Transverse colon (tissue), 4 donors: ENCODE measurements at regions not wholly inside any gene's neighbourhood (a gene's known extent, or its start where the extent isn't known, plus 50 kb on each side); places are given as distances from the start of the nearest gene placed in this dataset.

ENCODE experiments used
- DNase-seq: peaks from one replicate; pipeline ENCODE4 v3.0.0-alpha.2; 2019
- H3K27ac ChIP-seq, 4 donors: fragments of 200-600 bp; sonication (generic); 2 replicates each; pipeline ENCODE4 v1.5.1; 2016 to 2018; ENCODE audit warnings: inconsistent platforms in 4 of 4
- H3K27me3 ChIP-seq: fragments of 200-600 bp; sonication (generic); 2 replicates; pipeline ENCODE4 v1.5.1; 2017; ENCODE audit warnings: inconsistent platforms
- H3K36me3 ChIP-seq, 4 donors: fragments of 200-600 bp; sonication (generic); 2 replicates each; pipeline ENCODE4 v1.5.1; 2017 to 2019; ENCODE audit warnings: inconsistent platforms in 4 of 4
- H3K4me1 ChIP-seq, 4 donors: fragments of 200-600 bp; sonication (generic); 2 replicates each; pipeline ENCODE4 v1.5.1; 2017 to 2020; ENCODE audit warnings: inconsistent platforms in 4 of 4
- H3K4me3 ChIP-seq, 4 donors: fragments of 200-600 bp; sonication (generic); 1 replicate in 1 of 4; 2 replicates in 3 of 4; pipeline versions ENCODE4 v1.5.1 to v1.6.1; 2017 to 2019; ENCODE audit warnings: inconsistent platforms in 4 of 4
- H3K9me3 ChIP-seq, 2 donors: fragments of 200-600 bp; sonication (generic); 2 replicates each; pipeline ENCODE4 v1.5.1; 2017 to 2019; ENCODE audit warnings: inconsistent platforms in 2 of 2
- EP300 ChIP-seq: sonication (generic); formaldehyde crosslinking; IDR thresholded peaks from one replicate; pipeline ENCODE4 v1.6.1; 2017; ENCODE audit warnings: antibody characterized with exemption, low read depth
- POLR2A ChIP-seq: fragments of 450-650 bp; IDR thresholded peaks from one replicate; pipeline ENCODE4 v1.6.1; 2016; ENCODE audit warnings: antibody characterized with exemption, mild to moderate bottlenecking, moderate library complexity
- POLR2AphosphoS5 ChIP-seq, 3 donors: sonication (generic); formaldehyde crosslinking; IDR thresholded peaks; one replicate each; pipeline ENCODE4 v1.6.1; 2016; ENCODE audit warnings: antibody characterized with exemption in 3 of 3
- WGBS, 2 donors: methylation state at CpG; one replicate each; pipeline ENCODE4 v1.1.5; 2018; ENCODE audit warnings: low coverage in 1 of 2; 5-methylcytosine and 5-hydroxymethylcytosine counted together
- in situ Hi-C, 4 donors: fragments of 200-750 bp; cut with MboI; loops; one replicate each; pipeline versions ENCODE4 v1.15.0 to v1.15.1; 2017; ENCODE audit warnings: low sequenced_read_pairs in 3 of 4, low pct_ligation_motif_present in 1 of 4, low pct_unique_long_range_greater_than_20kb in 1 of 4
- intact Hi-C: fragments of 100-400 bp; cut with DNase I; formaldehyde crosslinking; loops from one replicate; pipeline ENCODE4 v1.15.1; 2023; ENCODE audit warnings: low total_unique reads
- TF ChIP-seq, protein P1 (sequence below), 5 experiments: fragments of 200-600 bp in 3 of 5; fragments of 450-650 bp in 2 of 5; sonication (generic) in 3 of 5; IDR thresholded peaks; 1 replicate in 2 of 5; 2 replicates in 3 of 5; pipeline ENCODE4 v1.5.1; 2016 to 2017; ENCODE audit warnings: antibody characterized with exemption in 5 of 5, inconsistent platforms in 3 of 5, mild to moderate bottlenecking in 2 of 5, moderate library complexity in 1 of 5

DNA sequence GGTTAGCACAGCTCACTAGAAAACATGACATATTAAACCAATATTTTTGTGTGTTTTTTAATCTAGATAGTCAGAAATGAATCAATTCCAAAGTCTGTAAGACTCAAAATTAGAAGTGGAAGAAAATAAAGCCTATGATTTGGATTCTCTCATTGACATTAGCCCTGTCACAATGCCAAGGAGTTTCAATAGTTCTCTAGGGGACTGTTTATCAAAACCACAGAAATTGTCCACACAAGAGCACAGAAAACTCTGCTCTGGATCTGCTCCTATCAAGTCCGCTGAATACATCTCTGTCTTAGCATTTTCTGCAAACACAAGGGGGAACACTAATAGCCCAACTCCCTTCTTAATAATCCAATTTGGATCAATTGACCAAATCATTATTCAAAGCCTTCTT, 152.0 kb downstream of the HS3ST3B1 start:
- WGBS, 2 donors, result 67 to 79% methylated on average over 1 of the region's 1 CpG
- no peaks in the 10 kb centered on the region for H3K36me3 ChIP-seq
- in situ Hi-C loops (no loop called here), intact Hi-C loops (no loop called here)
- no peaks in the 10 kb centered on the region for H3K4me1 ChIP-seq
- TF ChIP-seq POLR2A (no peak), POLR2AphosphoS5 (IDR thresholded peaks at IDR 0.05) (no peak), EP300 (no peak)
- TF ChIP-seq, protein P1, sequence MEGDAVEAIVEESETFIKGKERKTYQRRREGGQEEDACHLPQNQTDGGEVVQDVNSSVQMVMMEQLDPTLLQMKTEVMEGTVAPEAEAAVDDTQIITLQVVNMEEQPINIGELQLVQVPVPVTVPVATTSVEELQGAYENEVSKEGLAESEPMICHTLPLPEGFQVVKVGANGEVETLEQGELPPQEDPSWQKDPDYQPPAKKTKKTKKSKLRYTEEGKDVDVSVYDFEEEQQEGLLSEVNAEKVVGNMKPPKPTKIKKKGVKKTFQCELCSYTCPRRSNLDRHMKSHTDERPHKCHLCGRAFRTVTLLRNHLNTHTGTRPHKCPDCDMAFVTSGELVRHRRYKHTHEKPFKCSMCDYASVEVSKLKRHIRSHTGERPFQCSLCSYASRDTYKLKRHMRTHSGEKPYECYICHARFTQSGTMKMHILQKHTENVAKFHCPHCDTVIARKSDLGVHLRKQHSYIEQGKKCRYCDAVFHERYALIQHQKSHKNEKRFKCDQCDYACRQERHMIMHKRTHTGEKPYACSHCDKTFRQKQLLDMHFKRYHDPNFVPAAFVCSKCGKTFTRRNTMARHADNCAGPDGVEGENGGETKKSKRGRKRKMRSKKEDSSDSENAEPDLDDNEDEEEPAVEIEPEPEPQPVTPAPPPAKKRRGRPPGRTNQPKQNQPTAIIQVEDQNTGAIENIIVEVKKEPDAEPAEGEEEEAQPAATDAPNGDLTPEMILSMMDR (IDR thresholded peaks at IDR 0.05), result no peak
- no peak overlapping the region for H3K4me3 ChIP-seq
- no peaks in the 10 kb centered on the region for H3K9me3 ChIP-seq
- H3K27me3 ChIP-seq, result no peaks in the 10 kb centered on the region
- H3K27ac ChIP-seq, result no peak overlapping the region
- DNase-seq, result no peak

DNA sequence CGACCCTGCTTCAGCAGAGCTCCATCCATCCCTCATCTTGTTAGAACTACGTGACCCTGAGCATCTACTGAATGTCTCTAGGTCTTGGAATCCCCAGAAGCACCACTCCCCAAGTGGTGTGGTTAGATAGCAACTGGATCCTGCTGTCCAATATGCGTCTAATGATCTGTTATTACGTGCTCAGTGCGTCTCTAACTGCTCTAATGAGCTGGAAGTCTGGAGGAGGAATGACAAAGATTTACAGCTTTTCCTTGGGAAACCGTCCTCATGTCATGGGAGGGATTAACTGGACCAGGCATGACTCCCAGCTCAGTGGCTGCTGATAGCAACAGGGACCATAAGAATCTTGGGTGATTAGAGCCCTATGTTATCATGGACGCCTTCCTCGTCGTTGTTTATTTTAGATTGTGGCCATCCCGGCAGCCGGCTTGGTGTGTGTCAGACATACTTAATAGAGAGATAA, 150.9 kb downstream of the HS3ST3B1 start:
- Histone ChIP-seq H3K36me3 (no peaks in the 10 kb centered on the region), H3K4me1 (no peaks in the 10 kb centered on the region), H3K27ac (no peak overlapping the region), H3K4me3 (no peak overlapping the region), H3K27me3 (no peaks in the 10 kb centered on the region), H3K9me3 (no peaks in the 10 kb centered on the region)
- whole genome bisulfite sequencing, 2 donors, result 52 to 69% methylated on average over 3 to 11 of the region's 11 CpGs
- TF ChIP-seq POLR2A, result no peak
- TF ChIP-seq, protein P1 (IDR thresholded peaks at IDR 0.05), result no peak
- TF ChIP-seq EP300, result no peak
- intact Hi-C loops (no loop called here), in situ Hi-C loops (no loop called here)
- no peak for DNase-seq

DNA sequence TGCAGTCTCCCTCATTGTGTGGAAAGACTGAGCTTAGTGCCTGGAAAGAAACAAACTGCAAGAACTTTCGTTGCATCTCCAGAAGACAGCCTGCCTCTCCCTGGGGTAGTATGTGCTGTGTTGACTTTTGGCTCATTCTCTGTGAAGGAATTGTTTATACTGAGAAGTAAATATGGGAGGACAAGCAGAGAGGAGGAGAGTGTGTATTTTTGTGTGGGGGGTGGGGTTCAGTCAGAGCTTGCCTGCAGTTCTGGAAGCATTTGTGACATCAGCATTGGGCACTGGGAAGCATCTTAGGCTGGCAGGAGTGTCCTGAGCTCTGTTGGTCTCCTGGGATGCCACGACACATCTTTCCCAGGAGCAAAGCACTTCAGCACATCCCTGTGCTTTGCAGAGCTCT, 147.9 kb downstream of the HS3ST3B1 start:
- Histone ChIP-seq H3K36me3 (no peaks in the 10 kb centered on the region), H3K4me3 (no peak overlapping the region), H3K4me1 (no peaks in the 10 kb centered on the region), H3K27ac (no peak overlapping the region), H3K9me3 (no peaks in the 10 kb centered on the region), H3K27me3 (no peaks in the 10 kb centered on the region)
- TF ChIP-seq POLR2AphosphoS5 (IDR thresholded peaks at IDR 0.05), result no peak
- TF ChIP-seq EP300, result no peak
- no peak for TF ChIP-seq POLR2A
- TF ChIP-seq, protein P1 (IDR thresholded peaks at IDR 0.05), result no peak
- in situ Hi-C loops, result loop anchor here in 2 of 4 donors (25.0 kb wide), 2 partner anchors 112 to 263 kb away; no protein-coding TSS in a partner anchor
- 43 to 44% methylated on average over 1 to 2 of the region's 2 CpGs for WGBS, 2 donors
- DNase-seq, result no peak
- intact Hi-C loops, result no loop called here

DNA sequence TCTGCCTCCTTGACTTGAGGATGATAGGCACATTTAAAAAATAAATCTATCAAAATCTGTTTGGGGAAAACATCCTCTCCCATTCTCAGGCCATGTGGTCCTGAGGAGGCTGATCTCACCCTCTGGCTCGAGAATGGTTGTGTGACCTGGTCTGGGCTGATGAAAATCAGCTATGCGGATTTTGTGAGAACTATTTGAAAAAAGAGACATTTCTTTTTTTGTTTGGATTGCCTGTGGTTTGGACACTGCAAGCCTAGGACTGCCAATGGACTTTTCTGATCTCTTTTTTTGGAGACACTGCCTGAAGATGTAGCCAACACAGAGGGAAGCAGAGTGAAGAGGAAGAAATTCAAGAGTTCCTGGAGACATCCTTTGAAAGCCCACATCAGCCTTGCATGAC, 145.9 kb downstream of the HS3ST3B1 start:
- WGBS, 2 donors, result 53 to 59% methylated on average over 2 of the region's 2 CpGs
- in situ Hi-C loops, result loop anchor here in 2 of 4 donors (25.0 kb wide), 2 partner anchors 110 to 265 kb away; no protein-coding TSS in a partner anchor
- TF ChIP-seq EP300 (no peak), POLR2A (no peak), POLR2AphosphoS5 (IDR thresholded peaks at IDR 0.05) (no peak)
- TF ChIP-seq, protein P1 (IDR thresholded peaks at IDR 0.05), result no peak

More for the DNA sequence above, 145.9 kb downstream of the HS3ST3B1 start:
- Histone ChIP-seq H3K27me3 (no peaks in the 10 kb centered on the region), H3K27ac (no peak overlapping the region), H3K4me1 (no peaks in the 10 kb centered on the region), H3K36me3 (no peaks in the 10 kb centered on the region), H3K9me3 (no peaks in the 10 kb centered on the region), H3K4me3 (no peak overlapping the region)
- intact Hi-C loops, result no loop called here
- DNase-seq, result no peak
